ENCODE measurements at regions not wholly inside any gene's neighbourhood (a gene's known extent, or its start where the extent isn't known, plus 50 kb on each side); places are given as distances from the start of the nearest gene placed in this dataset.
"Not testable (repeated sequence)": the region's sequence is repeated elsewhere in the genome, so short reads cannot be mapped to it uniquely, and the experiment has no call there.

DNA sequence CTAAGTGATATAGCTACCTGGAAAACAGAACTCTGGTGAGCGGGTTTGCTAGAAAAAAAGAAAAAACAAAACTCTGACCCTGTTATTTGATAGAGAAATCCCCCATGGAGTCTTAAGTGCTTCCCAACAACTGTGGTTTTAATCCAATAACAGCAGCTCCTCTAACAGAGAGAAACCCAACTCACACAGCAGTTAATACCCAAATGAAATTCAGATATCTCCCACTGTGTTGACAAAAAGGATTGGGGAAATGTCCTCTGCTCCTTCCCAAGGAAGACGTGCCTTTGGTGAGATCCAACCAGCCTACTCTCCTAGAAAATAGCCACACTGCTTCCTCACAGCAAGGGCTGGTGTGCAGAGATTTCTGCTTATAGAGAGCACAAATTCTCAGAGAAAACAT, 200.4 kb upstream of the FBXL4 start:
- intact Hi-C loops (cut with DNase I) = no loop called here
- TF ChIP-seq, protein P1, sequence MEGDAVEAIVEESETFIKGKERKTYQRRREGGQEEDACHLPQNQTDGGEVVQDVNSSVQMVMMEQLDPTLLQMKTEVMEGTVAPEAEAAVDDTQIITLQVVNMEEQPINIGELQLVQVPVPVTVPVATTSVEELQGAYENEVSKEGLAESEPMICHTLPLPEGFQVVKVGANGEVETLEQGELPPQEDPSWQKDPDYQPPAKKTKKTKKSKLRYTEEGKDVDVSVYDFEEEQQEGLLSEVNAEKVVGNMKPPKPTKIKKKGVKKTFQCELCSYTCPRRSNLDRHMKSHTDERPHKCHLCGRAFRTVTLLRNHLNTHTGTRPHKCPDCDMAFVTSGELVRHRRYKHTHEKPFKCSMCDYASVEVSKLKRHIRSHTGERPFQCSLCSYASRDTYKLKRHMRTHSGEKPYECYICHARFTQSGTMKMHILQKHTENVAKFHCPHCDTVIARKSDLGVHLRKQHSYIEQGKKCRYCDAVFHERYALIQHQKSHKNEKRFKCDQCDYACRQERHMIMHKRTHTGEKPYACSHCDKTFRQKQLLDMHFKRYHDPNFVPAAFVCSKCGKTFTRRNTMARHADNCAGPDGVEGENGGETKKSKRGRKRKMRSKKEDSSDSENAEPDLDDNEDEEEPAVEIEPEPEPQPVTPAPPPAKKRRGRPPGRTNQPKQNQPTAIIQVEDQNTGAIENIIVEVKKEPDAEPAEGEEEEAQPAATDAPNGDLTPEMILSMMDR (IDR thresholded peaks at IDR 0.05) = no peak
- Histone ChIP-seq H3K4me3 (no peak overlapping the region), H3K9me3 (no peaks in the 10 kb centered on the region), H3K36me3 (no peaks in the 10 kb centered on the region), H3K27ac (no peak overlapping the region), H3K27me3 (no peaks in the 10 kb centered on the region), H3K4me1 (no peaks in the 10 kb centered on the region)
- no peak for DNase-seq (ENCODE audit: low spot score in 2 of 2)

DNA sequence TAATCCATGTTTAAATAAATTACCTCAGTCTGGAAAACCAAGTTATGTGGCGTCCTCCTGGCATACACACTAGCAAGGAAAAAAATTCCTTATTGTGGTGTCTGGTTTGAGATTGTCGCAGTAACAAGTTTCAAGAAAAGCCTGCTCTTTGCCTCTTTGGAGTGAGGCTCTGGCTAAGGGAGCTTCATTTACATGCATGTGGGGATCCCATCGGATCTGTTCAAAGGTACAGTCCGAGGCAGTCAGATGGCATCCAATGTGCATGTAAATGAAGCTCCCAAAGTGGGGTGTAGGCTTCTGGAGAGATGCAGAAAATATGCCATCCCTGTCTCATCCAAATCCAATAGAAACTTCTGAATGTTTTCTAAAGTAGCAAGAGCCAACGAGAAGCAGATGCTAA, 199.5 kb upstream of the FBXL4 start:
- intact Hi-C loops (cut with DNase I) = no loop called here
- Histone ChIP-seq H3K9me3 (no peaks in the 10 kb centered on the region), H3K27ac (no peak overlapping the region), H3K27me3 (no peaks in the 10 kb centered on the region), H3K4me3 (no peak overlapping the region), H3K36me3 (no peaks in the 10 kb centered on the region), H3K4me1 (no peaks in the 10 kb centered on the region)
- no peak for DNase-seq (ENCODE audit: low spot score in 2 of 2)
- TF ChIP-seq, protein P1 (IDR thresholded peaks at IDR 0.05) = no peak

DNA sequence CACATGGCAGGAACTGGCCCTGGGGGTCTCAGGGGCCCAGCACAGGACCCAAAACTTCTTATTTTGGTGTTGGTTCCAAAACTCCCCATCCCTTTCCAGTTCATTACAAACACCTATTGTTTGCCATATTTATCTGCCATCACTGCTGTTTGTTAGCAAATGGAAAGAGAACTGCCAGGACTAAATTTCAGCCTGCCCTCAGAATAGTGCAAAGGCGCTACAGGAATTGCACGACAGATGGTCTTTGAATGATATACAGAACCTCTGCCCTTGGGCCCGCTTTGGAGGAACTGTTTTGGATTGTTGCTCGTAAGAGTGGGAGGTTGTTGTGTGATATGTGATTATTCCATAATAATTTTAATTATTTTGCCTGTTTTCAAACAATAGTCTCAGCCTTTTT, 199.0 kb upstream of the FBXL4 start:
- H3K9me3 ChIP-seq = no peaks in the 10 kb centered on the region
- no peak overlapping the region for H3K27ac ChIP-seq
- TF ChIP-seq, protein P1 (IDR thresholded peaks at IDR 0.05) = no peak
- no peak overlapping the region for H3K4me3 ChIP-seq
- H3K36me3 ChIP-seq = no peaks in the 10 kb centered on the region
- no peaks in the 10 kb centered on the region for H3K4me1 ChIP-seq
- H3K27me3 ChIP-seq = no peaks in the 10 kb centered on the region
- intact Hi-C loops (cut with DNase I) = no loop called here
- no peak for DNase-seq (ENCODE audit: low spot score in 2 of 2)

DNA sequence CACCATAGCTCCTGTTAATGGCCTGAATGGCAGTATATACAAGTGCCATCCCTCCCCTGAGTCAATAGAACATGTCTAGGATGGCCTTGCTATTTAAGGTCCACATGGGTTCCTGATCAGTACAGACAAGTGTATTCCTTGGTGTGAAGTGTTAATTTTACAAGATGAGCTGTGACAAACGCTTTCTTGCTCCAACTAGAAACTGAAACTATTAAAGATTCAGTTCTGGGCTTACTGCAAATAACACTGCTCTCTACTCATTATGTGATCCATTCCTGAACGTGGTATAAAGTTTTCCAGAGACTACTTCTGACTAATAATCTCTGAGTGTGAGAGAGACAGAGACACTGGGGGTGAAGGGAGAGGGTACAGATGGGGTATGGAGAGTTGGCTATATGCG, 198.0 kb upstream of the FBXL4 start:
- no peak for DNase-seq (ENCODE audit: low spot score in 2 of 2)
- H3K27ac ChIP-seq = no peak overlapping the region
- H3K4me3 ChIP-seq = no peak overlapping the region
- TF ChIP-seq, protein P1 (IDR thresholded peaks at IDR 0.05) = no peak
- H3K9me3 ChIP-seq = no peaks in the 10 kb centered on the region
- no peaks in the 10 kb centered on the region for H3K36me3 ChIP-seq
- intact Hi-C loops (cut with DNase I) = no loop called here
- no peaks in the 10 kb centered on the region for H3K27me3 ChIP-seq
- no peaks in the 10 kb centered on the region for H3K4me1 ChIP-seq

DNA sequence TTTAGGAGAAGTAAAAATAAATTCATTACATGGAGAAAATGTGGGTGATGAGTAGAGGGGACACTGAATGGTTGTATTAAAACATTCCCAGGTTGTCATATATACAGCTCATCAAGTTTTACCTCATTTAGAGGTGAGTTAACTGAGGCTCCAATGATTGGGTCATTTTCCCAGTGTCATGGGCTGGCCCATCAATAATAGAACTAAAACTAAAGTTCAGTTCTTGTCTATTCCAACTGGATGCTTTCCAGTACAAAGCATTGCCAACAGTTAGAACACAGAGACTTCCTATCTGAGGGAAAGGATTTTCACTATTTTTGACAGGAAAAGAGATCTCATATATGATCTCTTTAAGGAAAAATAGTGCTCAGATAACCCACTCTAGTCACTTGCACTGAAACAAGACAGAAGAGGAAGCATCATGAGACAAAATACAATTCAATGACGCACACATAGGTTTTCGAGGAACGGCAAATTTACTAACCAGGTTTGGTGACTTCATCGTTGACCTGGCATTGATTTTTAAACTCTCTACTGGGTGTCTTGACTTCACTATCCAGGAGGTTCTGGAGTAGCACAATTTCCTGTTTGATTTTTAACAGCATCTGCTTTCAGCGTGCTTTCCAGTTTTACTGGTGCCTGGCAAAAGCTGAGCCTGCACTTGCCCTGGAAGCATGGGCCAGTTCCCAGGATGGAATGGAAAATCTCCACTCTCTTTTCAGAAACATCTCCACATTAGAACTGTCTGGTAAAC, 195.5 kb upstream of the FBXL4 start:
- intact Hi-C loops (cut with DNase I) = no loop called here

DNA sequence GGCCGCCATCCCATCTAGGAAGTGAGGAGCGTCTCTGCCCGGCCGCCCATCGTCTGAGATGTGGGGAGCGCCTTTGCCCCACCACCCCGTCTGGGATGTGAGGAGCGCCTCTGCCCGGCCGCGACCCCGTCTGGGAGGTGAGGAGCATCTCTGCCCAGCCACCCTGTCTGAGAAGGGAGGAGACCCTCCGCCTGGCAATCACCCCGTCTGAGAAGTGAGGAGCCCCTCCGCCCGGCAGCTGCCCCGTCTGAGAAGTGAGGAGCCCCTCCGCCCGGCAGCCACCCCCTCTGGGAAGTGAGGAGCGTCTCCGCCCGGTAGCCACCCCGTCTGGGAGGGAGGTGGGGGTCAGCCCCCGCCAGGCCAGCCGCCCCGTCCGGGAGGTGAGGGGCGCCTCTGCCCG, 194.2 kb upstream of the FBXL4 start:
- H3K4me1 ChIP-seq; H3K27me3 ChIP-seq; H3K9me3 ChIP-seq; H3K36me3 ChIP-seq; H3K27ac ChIP-seq; H3K4me3 ChIP-seq; intact Hi-C loops (cut with DNase I); DNase-seq (ENCODE audit: low spot score in 2 of 2): not testable (repeated sequence)

More for the DNA sequence above, 195.5 kb upstream of the FBXL4 start:
- no peaks in the 10 kb centered on the region for H3K27me3 ChIP-seq
- no peak overlapping the region for H3K4me3 ChIP-seq
- H3K9me3 ChIP-seq = no peaks in the 10 kb centered on the region
- DNase-seq (ENCODE audit: low spot score in 2 of 2) = no peak
- TF ChIP-seq, protein P1 (IDR thresholded peaks at IDR 0.05) = no peak
- H3K4me1 ChIP-seq = no peaks in the 10 kb centered on the region
- H3K27ac ChIP-seq = no peak overlapping the region
- no peaks in the 10 kb centered on the region for H3K36me3 ChIP-seq

Data from ascending aorta (tissue), 2 donors.